Stimulated activated CD4-positive, alpha-beta T cell treated with anti-CD3 and anti-CD28 coated beads, Interleukin-15, amount 100 ng/mL, for 48 hours (primary cell): ENCODE measurements at regions not wholly inside any gene's neighbourhood (a gene's known extent, or its start where the extent isn't known, plus 50 kb on each side); places are given as distances from the start of the nearest gene placed in this dataset.

Experiments
- DNase-seq, 2 donors: peaks; one replicate each; pipeline ENCODE4 v3.0.0-alpha.2; 2020; ENCODE audit warnings: low read depth in 2 of 2

- DNase-seq: no peak
Observed at GRCh38 chr13:100940658-100941057, 266.1 kb upstream of the TMTC4 start.

GRCh38 chr13:100933841-100934240 is 259.2 kb upstream of the TMTC4 start:
- no peak for DNase-seq

- no peak for DNase-seq
Observed at GRCh38 chr13:100922599-100922998, 248.0 kb upstream of the TMTC4 start.

GRCh38 chr13:100921139-100921538 is 246.5 kb upstream of the TMTC4 start:
- no peak for DNase-seq

GRCh38 chr13:100917011-100917410 is 242.4 kb upstream of the TMTC4 start:
- no peak for DNase-seq

- DNase-seq: no peak
Observed at GRCh38 chr13:100913143-100913542, 238.5 kb upstream of the TMTC4 start.

GRCh38 chr13:100904293-100904976 is 229.8 kb upstream of the TMTC4 start:
- DNase-seq: no peak

- DNase-seq: no peak
Observed at GRCh38 chr13:100899720-100900316, 225.2 kb upstream of the TMTC4 start.

GRCh38 chr13:100898431-100898830 is 223.8 kb upstream of the TMTC4 start:
- no peak for DNase-seq

GRCh38 chr13:100895651-100896050 is 221.1 kb upstream of the TMTC4 start:
- DNase-seq: no peak

GRCh38 chr13:100892981-100893380 is 218.4 kb upstream of the TMTC4 start:
- DNase-seq: no peak

- no peak for DNase-seq
Observed at GRCh38 chr13:100890645-100891044, 216.1 kb upstream of the TMTC4 start.

GRCh38 chr13:100887729-100888151 is 213.1 kb upstream of the TMTC4 start:
- no peak for DNase-seq

- no peak for DNase-seq
Observed at GRCh38 chr13:100883453-100883852, 208.9 kb upstream of the TMTC4 start.

GRCh38 chr13:100881291-100881864 is 206.8 kb upstream of the TMTC4 start:
- no peak for DNase-seq

- DNase-seq: no peak
Observed at GRCh38 chr13:100880166-100880565, 205.6 kb upstream of the TMTC4 start.

GRCh38 chr13:100879255-100879654 is 204.7 kb upstream of the TMTC4 start:
- no peak for DNase-seq

GRCh38 chr13:100876044-100876403 is 201.4 kb upstream of the TMTC4 start:
- DNase-seq: no peak

GRCh38 chr13:100875392-100876043 is 200.9 kb upstream of the TMTC4 start:
- DNase-seq: peak in 1 of 2 donors; percentile 1

GRCh38 chr13:100872761-100873160 is 198.2 kb upstream of the TMTC4 start:
- DNase-seq: no peak

GRCh38 chr13:100870898-100871297 is 196.3 kb upstream of the TMTC4 start:
- no peak for DNase-seq

- no peak for DNase-seq
Observed at GRCh38 chr13:100860866-100861265, 186.3 kb upstream of the TMTC4 start.

- DNase-seq: no peak
Observed at GRCh38 chr13:100859861-100860260, 185.3 kb upstream of the TMTC4 start.
